ENCODE measurements at regions not wholly inside any gene's neighbourhood (a gene's known extent, or its start where the extent isn't known, plus 50 kb on each side); places are given as distances from the start of the nearest gene placed in this dataset.

DNA sequence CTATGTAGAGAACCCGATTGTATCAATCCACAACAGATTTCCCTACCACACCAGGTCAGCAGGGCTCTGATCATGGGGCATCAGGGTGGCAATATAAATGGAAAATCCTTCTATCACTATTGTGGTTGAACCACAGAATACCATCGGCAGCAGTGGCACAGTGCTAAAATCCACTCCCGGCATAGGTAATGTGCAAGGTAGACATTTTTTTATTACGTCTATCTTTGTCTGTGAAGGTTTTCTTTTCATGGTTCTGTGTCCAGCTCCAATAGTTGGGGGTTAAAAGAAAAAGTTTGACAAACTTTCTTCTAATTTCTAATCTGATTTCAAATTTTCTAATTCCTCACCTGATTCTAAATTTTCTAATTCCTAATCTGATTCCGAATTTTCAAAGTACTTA lies 302.7 kb upstream of the PREP start:
- TF ChIP-seq, protein P1, sequence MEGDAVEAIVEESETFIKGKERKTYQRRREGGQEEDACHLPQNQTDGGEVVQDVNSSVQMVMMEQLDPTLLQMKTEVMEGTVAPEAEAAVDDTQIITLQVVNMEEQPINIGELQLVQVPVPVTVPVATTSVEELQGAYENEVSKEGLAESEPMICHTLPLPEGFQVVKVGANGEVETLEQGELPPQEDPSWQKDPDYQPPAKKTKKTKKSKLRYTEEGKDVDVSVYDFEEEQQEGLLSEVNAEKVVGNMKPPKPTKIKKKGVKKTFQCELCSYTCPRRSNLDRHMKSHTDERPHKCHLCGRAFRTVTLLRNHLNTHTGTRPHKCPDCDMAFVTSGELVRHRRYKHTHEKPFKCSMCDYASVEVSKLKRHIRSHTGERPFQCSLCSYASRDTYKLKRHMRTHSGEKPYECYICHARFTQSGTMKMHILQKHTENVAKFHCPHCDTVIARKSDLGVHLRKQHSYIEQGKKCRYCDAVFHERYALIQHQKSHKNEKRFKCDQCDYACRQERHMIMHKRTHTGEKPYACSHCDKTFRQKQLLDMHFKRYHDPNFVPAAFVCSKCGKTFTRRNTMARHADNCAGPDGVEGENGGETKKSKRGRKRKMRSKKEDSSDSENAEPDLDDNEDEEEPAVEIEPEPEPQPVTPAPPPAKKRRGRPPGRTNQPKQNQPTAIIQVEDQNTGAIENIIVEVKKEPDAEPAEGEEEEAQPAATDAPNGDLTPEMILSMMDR (conservative IDR thresholded peaks at IDR 0.05; ENCODE audit: low read length): no peak
- TF ChIP-seq EZH2phosphoT487 (IDR thresholded peaks at IDR 0.05; ENCODE audit: borderline replicate concordance, low read depth, low read length): no peak

All from OCI-LY7 (cell line).